ENCODE measurements at regions not wholly inside any gene's neighbourhood (a gene's known extent, or its start where the extent isn't known, plus 50 kb on each side); places are given as distances from the start of the nearest gene placed in this dataset.
"Not testable (repeated sequence)": the region's sequence is repeated elsewhere in the genome, so short reads cannot be mapped to it uniquely, and the experiment has no call there.

DNA sequence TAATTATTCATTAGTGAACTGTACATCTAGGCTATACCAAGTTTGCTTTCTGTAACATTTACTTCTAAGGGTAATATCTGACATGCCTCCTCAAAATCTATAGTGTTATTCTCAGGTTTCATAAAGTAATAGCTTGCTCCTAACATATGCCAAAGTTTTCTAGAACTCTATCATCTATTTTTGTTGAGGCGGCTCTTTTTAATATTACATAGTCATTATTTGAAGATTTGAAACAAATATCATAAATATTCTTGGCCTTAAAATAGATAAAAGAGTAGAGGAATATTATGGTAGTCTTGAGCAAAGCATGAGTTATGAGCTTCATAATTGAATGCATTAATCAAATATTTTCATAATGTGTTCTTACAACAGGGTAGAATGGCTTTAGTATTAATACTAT, 327.2 kb upstream of the KCND2 start:
- TF ChIP-seq NFRKB (IDR thresholded peaks at IDR 0.05) (no peak), BHLHE40 (IDR thresholded peaks at IDR 0.05; ENCODE audit: borderline replicate concordance) (no peak), ZNF384 (IDR thresholded peaks at IDR 0.05) (no peak), SUZ12 (IDR thresholded peaks at IDR 0.05) (no peak), TARDBP (IDR thresholded peaks at IDR 0.05) (no peak), FOXK2 (IDR thresholded peaks at IDR 0.05) (no peak), L3MBTL2 (conservative IDR thresholded peaks at IDR 0.05) (no peak), FOXM1 (IDR thresholded peaks at IDR 0.05; ENCODE audit: borderline replicate concordance) (no peak), ELF4 (IDR thresholded peaks at IDR 0.05) (no peak), CTBP1 (IDR thresholded peaks at IDR 0.05; ENCODE audit: borderline replicate concordance) (no peak), LEF1 (IDR thresholded peaks at IDR 0.05; ENCODE audit: borderline replicate concordance) (no peak)
- ChIA-PET CTCF (no interaction called here), POLR2A (no interaction called here)
- DNase-seq (ENCODE audit: extremely low spot score): no peak

DNA sequence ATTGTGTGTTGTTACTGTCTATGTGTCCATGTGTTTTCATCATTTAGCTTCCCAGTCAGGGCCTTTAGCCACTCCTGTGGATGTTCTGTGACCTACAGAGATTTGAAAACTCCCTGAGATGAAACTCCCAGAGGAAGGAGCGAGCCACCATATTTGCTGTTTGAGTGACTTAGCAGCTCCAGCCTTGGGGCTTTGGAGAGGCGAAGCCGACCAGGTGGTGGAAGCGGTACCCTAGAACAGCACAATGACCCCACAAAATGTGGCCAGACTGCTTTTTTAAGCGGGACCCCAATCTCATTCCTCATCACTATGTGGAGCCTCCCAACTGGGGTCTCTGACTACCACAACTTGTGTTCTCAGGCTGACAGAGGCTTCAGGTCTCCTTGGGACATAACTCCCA, 323.9 kb upstream of the KCND2 start:
- DNase-seq (ENCODE audit: extremely low spot score): no peak
- ChIA-PET CTCF (no interaction called here), POLR2A (no interaction called here)
- no peak for TF ChIP-seq ELF4 (IDR thresholded peaks at IDR 0.05)
- TF ChIP-seq CTBP1 (IDR thresholded peaks at IDR 0.05; ENCODE audit: borderline replicate concordance): no peak
- TF ChIP-seq LEF1 (IDR thresholded peaks at IDR 0.05; ENCODE audit: borderline replicate concordance): no peak
- TF ChIP-seq NFRKB (IDR thresholded peaks at IDR 0.05): no peak
- no peak for TF ChIP-seq L3MBTL2 (conservative IDR thresholded peaks at IDR 0.05)
- TF ChIP-seq FOXA1 (IDR thresholded peaks at IDR 0.05): no peak
- TF ChIP-seq FOXM1 (IDR thresholded peaks at IDR 0.05; ENCODE audit: borderline replicate concordance): no peak
- TF ChIP-seq, protein P1, sequence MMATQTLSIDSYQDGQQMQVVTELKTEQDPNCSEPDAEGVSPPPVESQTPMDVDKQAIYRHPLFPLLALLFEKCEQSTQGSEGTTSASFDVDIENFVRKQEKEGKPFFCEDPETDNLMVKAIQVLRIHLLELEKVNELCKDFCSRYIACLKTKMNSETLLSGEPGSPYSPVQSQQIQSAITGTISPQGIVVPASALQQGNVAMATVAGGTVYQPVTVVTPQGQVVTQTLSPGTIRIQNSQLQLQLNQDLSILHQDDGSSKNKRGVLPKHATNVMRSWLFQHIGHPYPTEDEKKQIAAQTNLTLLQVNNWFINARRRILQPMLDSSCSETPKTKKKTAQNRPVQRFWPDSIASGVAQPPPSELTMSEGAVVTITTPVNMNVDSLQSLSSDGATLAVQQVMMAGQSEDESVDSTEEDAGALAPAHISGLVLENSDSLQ (IDR thresholded peaks at IDR 0.05): no peak
- no peak for TF ChIP-seq BHLHE40 (IDR thresholded peaks at IDR 0.05; ENCODE audit: borderline replicate concordance)
- TF ChIP-seq SUZ12 (IDR thresholded peaks at IDR 0.05): no peak
- no peak for TF ChIP-seq HDGF (IDR thresholded peaks at IDR 0.05; ENCODE audit: borderline replicate concordance)
- TF ChIP-seq TARDBP (IDR thresholded peaks at IDR 0.05): no peak
- no peak for TF ChIP-seq SP1 (IDR thresholded peaks at IDR 0.05)
- no peak for TF ChIP-seq ARNT (IDR thresholded peaks at IDR 0.05)
- TF ChIP-seq FOXK2 (IDR thresholded peaks at IDR 0.05): no peak
- TF ChIP-seq ZNF384 (IDR thresholded peaks at IDR 0.05): no peak

DNA sequence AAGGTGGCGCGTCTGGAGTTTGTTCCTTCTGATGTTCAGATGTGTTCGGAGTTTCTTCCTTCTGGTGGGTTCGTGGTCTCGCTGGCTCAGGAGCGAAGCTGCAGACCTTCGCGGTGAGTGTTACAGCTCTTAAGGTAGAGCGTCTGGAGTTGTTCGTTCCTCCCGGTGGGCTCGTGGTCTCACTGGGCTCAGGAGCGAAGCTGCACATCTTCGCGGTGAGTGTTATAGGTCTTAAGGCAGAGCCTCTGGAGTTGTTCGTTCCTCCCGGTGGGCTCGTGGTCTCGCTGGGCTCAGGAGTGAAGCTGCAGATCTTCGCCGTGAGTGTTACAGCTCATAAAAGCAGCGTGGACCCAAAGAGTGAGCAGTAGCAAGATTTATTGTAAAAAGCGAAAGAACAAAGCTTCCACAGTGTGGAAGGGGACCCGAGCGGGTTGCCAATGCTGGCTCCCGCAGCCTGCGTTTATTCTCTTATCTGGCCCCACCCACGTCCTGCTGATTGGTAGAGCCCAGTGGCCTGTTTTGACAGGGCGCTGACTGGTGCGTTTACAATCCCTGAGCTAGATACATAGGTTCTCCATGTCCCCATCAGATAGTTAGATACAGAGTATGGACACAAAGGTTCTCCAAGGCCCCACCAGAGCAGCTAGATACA, 322.5 kb upstream of the KCND2 start:
- DNase-seq (ENCODE audit: extremely low spot score); CTCF ChIA-PET; POLR2A ChIA-PET: not testable (repeated sequence)

DNA sequence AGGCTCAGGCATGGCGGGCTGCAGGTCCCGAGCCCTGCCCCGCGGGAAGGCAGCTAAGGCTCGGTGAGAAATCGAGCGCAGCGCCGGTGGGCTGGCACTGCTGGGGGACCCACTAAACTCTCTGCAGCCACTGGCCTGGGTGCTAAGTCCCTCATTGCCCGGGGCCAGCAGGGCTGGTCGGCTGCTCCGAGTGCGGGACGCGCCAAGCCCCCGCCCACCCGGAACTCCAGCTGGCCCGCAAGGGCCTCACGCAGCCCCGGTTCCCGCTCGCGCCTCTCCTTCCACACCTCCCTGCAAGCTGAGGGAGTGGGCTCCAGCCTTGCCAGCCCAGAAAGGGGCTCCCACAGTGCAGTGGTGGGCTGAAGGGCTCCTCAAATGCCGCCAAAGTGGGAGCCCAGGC, 321.4 kb upstream of the KCND2 start:
- CTCF ChIA-PET; DNase-seq (ENCODE audit: extremely low spot score); POLR2A ChIA-PET: not testable (repeated sequence)

DNA sequence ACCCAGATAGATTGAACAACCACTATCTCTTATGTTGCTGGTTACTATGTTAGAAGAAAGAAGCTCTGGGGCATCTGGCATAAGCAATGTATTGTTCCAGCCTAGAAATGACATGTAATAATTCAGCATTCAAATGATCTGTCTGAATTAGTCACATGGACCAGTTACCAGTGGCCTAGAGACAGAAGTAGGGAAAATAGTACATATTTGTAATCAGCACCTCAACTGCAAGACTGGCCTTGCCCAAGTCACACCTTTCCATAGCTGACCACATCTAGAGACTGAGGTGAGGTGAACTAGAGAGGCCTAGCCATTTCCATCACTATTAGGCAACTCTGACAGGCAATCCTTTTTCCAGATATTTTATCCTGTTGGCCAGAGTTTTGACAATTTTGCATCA, 315.6 kb upstream of the KCND2 start:
- no peak for DNase-seq (ENCODE audit: extremely low spot score)
- ChIA-PET POLR2A (no interaction called here), CTCF (no interaction called here)
- TF ChIP-seq FOXA1 (IDR thresholded peaks at IDR 0.05) (no peak), SUZ12 (IDR thresholded peaks at IDR 0.05) (no peak), ARNT (IDR thresholded peaks at IDR 0.05) (no peak), TARDBP (IDR thresholded peaks at IDR 0.05) (no peak), CTBP1 (IDR thresholded peaks at IDR 0.05; ENCODE audit: borderline replicate concordance) (no peak), FOXK2 (IDR thresholded peaks at IDR 0.05) (no peak), BHLHE40 (IDR thresholded peaks at IDR 0.05; ENCODE audit: borderline replicate concordance) (no peak), LEF1 (IDR thresholded peaks at IDR 0.05; ENCODE audit: borderline replicate concordance) (no peak)
- TF ChIP-seq, protein P1 (IDR thresholded peaks at IDR 0.05): no peak

DNA sequence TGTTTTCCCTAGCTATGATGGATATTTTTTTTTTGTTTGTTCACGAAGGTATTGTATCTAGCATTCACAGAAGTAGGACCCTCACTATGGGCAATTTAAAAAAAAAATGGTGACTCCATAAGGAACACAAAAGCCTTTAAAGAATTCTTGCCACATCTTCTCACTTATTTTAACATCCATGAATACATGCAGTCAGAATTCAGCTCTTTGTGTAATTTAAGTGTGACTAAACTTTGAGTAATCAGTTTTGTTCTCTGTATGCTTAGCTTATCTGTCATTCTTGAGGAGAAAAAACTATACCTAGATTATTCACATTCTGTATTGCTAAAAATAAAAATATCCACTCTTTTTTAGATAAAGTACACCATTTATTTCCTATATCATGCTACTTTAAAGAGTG, 313.2 kb upstream of the KCND2 start:
- CTCF ChIA-PET: no interaction called here
- POLR2A ChIA-PET: no interaction called here
- TF ChIP-seq SUZ12 (IDR thresholded peaks at IDR 0.05) (no peak), ARNT (IDR thresholded peaks at IDR 0.05) (no peak), FOXM1 (IDR thresholded peaks at IDR 0.05; ENCODE audit: borderline replicate concordance) (no peak), FOXK2 (IDR thresholded peaks at IDR 0.05) (no peak), SP1 (IDR thresholded peaks at IDR 0.05) (no peak), NFRKB (IDR thresholded peaks at IDR 0.05) (no peak), L3MBTL2 (conservative IDR thresholded peaks at IDR 0.05) (no peak), HDGF (IDR thresholded peaks at IDR 0.05; ENCODE audit: borderline replicate concordance) (no peak), BHLHE40 (IDR thresholded peaks at IDR 0.05; ENCODE audit: borderline replicate concordance) (no peak), FOXA1 (IDR thresholded peaks at IDR 0.05) (no peak), ZNF384 (IDR thresholded peaks at IDR 0.05) (no peak), CTBP1 (IDR thresholded peaks at IDR 0.05; ENCODE audit: borderline replicate concordance) (no peak), TARDBP (IDR thresholded peaks at IDR 0.05) (no peak)
- TF ChIP-seq, protein P1 (IDR thresholded peaks at IDR 0.05): no peak
- DNase-seq (ENCODE audit: extremely low spot score): no peak

DNA sequence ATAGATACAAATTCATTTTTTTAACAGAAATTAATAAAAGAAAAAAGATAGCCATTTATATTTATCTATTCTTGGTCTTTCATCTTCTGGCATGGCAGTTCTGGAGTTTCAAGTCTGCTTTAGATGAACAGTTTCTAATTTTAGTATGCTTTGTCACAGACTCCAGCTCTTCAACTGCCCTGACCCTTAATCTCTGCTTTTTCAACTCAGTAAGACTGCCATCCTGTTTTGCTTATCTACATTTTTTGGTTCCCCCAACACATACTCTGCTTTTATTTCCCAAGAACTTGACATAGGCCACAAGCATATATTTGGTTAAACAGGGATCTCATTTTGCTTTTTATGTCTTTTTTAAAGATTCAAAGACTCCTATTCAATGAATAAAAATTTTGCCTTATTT, 309.3 kb upstream of the KCND2 start:
- no peak for DNase-seq (ENCODE audit: extremely low spot score)
- TF ChIP-seq SUZ12 (IDR thresholded peaks at IDR 0.05) (no peak), LEF1 (IDR thresholded peaks at IDR 0.05; ENCODE audit: borderline replicate concordance) (no peak)
- CTCF ChIA-PET: no interaction called here
- POLR2A ChIA-PET: no interaction called here
